ENCODE measurements at regions not wholly inside any gene's neighbourhood (a gene's known extent, or its start where the extent isn't known, plus 50 kb on each side); places are given as distances from the start of the nearest gene placed in this dataset.

GRCh38 chr5:29702875-29703274 lies 1490.6 kb upstream of the CDH6 start:
- TF ChIP-seq EGR1 (IDR thresholded peaks at IDR 0.05): no peak
- TF ChIP-seq TCF12 (IDR thresholded peaks at IDR 0.05; ENCODE audit: low read depth): no peak

- TF ChIP-seq CEBPB (IDR thresholded peaks at IDR 0.05) (no peak), EGR1 (IDR thresholded peaks at IDR 0.05) (no peak), YY1 (IDR thresholded peaks at IDR 0.05; ENCODE audit: low read depth) (no peak), FOXM1 (IDR thresholded peaks at IDR 0.05; ENCODE audit: borderline replicate concordance, low read depth) (no peak), ZBTB7A (IDR thresholded peaks at IDR 0.05; ENCODE audit: low read depth) (no peak), EP300 (IDR thresholded peaks at IDR 0.05; ENCODE audit: borderline replicate concordance) (no peak), REST (IDR thresholded peaks at IDR 0.05; ENCODE audit: low read depth) (no peak), TEAD4 (IDR thresholded peaks at IDR 0.05) (no peak)
These were observed 1491.9 kb upstream of the CDH6 start for GRCh38 chr5:29701600-29701999.

GRCh38 chr5:29697785-29698414 lies 1495.6 kb upstream of the CDH6 start:
- TF ChIP-seq RAD21 (IDR thresholded peaks at IDR 0.05; ENCODE audit: low read depth): peak; percentile 50
- no peak for TF ChIP-seq TCF12 (IDR thresholded peaks at IDR 0.05; ENCODE audit: low read depth)

GRCh38 chr5:29697278-29697677 lies 1496.2 kb upstream of the CDH6 start:
- TF ChIP-seq CEBPB (IDR thresholded peaks at IDR 0.05) (no peak), TEAD4 (IDR thresholded peaks at IDR 0.05) (no peak), TAF1 (IDR thresholded peaks at IDR 0.05; ENCODE audit: low read depth) (no peak), CREB1 (IDR thresholded peaks at IDR 0.05; ENCODE audit: low read depth) (no peak), NFIC (IDR thresholded peaks at IDR 0.05) (no peak), USF1 (IDR thresholded peaks at IDR 0.05) (no peak), YY1 (IDR thresholded peaks at IDR 0.05; ENCODE audit: low read depth) (no peak), FOXM1 (IDR thresholded peaks at IDR 0.05; ENCODE audit: borderline replicate concordance, low read depth) (no peak), ZBTB7A (IDR thresholded peaks at IDR 0.05; ENCODE audit: low read depth) (no peak)

GRCh38 chr5:29672678-29673077 lies 1520.8 kb upstream of the CDH6 start:
- TF ChIP-seq NFIC (IDR thresholded peaks at IDR 0.05): no peak

- TF ChIP-seq USF1 (IDR thresholded peaks at IDR 0.05) (no peak), EP300 (IDR thresholded peaks at IDR 0.05; ENCODE audit: borderline replicate concordance) (no peak), NFIC (IDR thresholded peaks at IDR 0.05) (no peak), YY1 (IDR thresholded peaks at IDR 0.05; ENCODE audit: low read depth) (no peak), EGR1 (IDR thresholded peaks at IDR 0.05) (no peak), FOXM1 (IDR thresholded peaks at IDR 0.05; ENCODE audit: borderline replicate concordance, low read depth) (no peak), TAF1 (IDR thresholded peaks at IDR 0.05; ENCODE audit: low read depth) (no peak), RAD21 (IDR thresholded peaks at IDR 0.05; ENCODE audit: low read depth) (no peak), CEBPB (IDR thresholded peaks at IDR 0.05) (no peak), REST (IDR thresholded peaks at IDR 0.05; ENCODE audit: low read depth) (no peak), TEAD4 (IDR thresholded peaks at IDR 0.05) (no peak), ZBTB7A (IDR thresholded peaks at IDR 0.05; ENCODE audit: low read depth) (no peak), TCF12 (IDR thresholded peaks at IDR 0.05; ENCODE audit: low read depth) (no peak), MAX (IDR thresholded peaks at IDR 0.05) (no peak)
These were observed 1530.6 kb upstream of the CDH6 start for GRCh38 chr5:29662876-29663275.

- TF ChIP-seq TCF12 (IDR thresholded peaks at IDR 0.05; ENCODE audit: low read depth) (no peak), ZBTB7A (IDR thresholded peaks at IDR 0.05; ENCODE audit: low read depth) (no peak), RAD21 (IDR thresholded peaks at IDR 0.05; ENCODE audit: low read depth) (no peak), EP300 (IDR thresholded peaks at IDR 0.05; ENCODE audit: borderline replicate concordance) (no peak), CEBPB (IDR thresholded peaks at IDR 0.05) (no peak)
These were observed 1538.5 kb upstream of the CDH6 start for GRCh38 chr5:29654954-29655353.

Measured in Ishikawa (cell line).